OCI-LY3 (cell line): ENCODE measurements at regions not wholly inside any gene's neighbourhood (a gene's known extent, or its start where the extent isn't known, plus 50 kb on each side); places are given as distances from the start of the nearest gene placed in this dataset.

Experiments
- CTCF ChIP-seq: fragments of 200-600, 300-600 bp; sonication (generic); IDR thresholded peaks from 2 replicates; pipeline ENCODE4 v1.5.1; 2014; ENCODE audit warnings: antibody characterized with exemption, low read length, low read depth
- EZH2phosphoT487 ChIP-seq: fragments of 200-600 bp; shearing (Covaris generic); IDR thresholded peaks from 2 replicates; pipeline ENCODE4 v1.6.1; 2018; ENCODE audit warnings: antibody characterized with exemption, mixed run types, low read depth

- no peak for TF ChIP-seq EZH2phosphoT487
- no peak for TF ChIP-seq CTCF
These were observed 470.1 kb upstream of the USP9Y start for GRCh38 chrY:12230921-12231320.
